GM12878 (cell line): ENCODE measurements at regions not wholly inside any gene's neighbourhood (a gene's known extent, or its start where the extent isn't known, plus 50 kb on each side); places are given as distances from the start of the nearest gene placed in this dataset.
A peak's percentile ranks its signal among the peaks of the same experiment; 100 is the strongest.

ENCODE experiments used
- ATAC-seq: fragments of 200-7000 bp; cut with Tn5 transposase; 3 replicates; pipeline ENCODE4 v1.9.1; 2020; ENCODE audit warnings: mild to moderate bottlenecking, moderate library complexity
- BruUV-seq: library from RNA; stranded (reverse); fragments of 400-500 nt; replicated peaks from 2 replicates; lab custom pipeline; 2021; lab: Mats Ljungman, UMichigan
- CTCF ChIA-PET: fragments of 300-600 bp; sonication (Branson Sonifier 250); formaldehyde crosslinking; extraction: SDS; loops from one replicate; lab custom pipeline; 2021; ENCODE audit warnings: inconsistent platforms; lab: Yijun Ruan, JAX
- POLR2A ChIA-PET: fragments of 350-600 bp; formaldehyde crosslinking; extraction: SDS; loops from one replicate; lab custom pipeline; 2021; ENCODE audit warnings: inconsistent platforms; lab: Charles Lee
- RAD21 ChIA-PET: fragments of 300-600 bp; sonication (Branson Sonifier 250); formaldehyde crosslinking; loops from one replicate; lab custom pipeline; 2023; ENCODE audit warnings: antibody characterized with exemption; ENCODE audit not compliant: unreplicated experiment; lab: Charles Lee
- SMC1A ChIA-PET: fragments of 300-600 bp; sonication (Branson Sonifier 250); formaldehyde crosslinking; loops from one replicate; lab custom pipeline; 2023; ENCODE audit not compliant: unreplicated experiment, uncharacterized antibody; lab: Charles Lee
- DNase-seq: peaks from one replicate; pipeline ENCODE4 v3.0.0-alpha.2; 2011; ENCODE audit warnings: low read depth, low spot score
- FAIRE-seq: peaks from 3 replicates; lab custom pipeline; 2011; peaks lifted over from hg19 to GRCh38; lab: Jason Lieb, UNC
- H2AFZ ChIP-seq: 2 replicates; pipeline ENCODE4 v1.6.0; 2011; ENCODE audit warnings: low read depth, low read length, control low read depth; ENCODE audit not compliant: control insufficient read depth
- H3K27ac ChIP-seq: 2 replicates; pipeline ENCODE4 v1.5.1; 2011; ENCODE audit warnings: control low read depth; ENCODE audit not compliant: control insufficient read depth, insufficient read depth
- H3K27me3 ChIP-seq, 2 experiments: replicated peaks in 1 of 2; 2 replicates each; pipeline versions ENCODE4 v1.6.0 to v1.6.1; 2011; ENCODE audit warnings: low read length in 1 of 2; ENCODE audit not compliant: control insufficient read depth in 2 of 2, insufficient read depth in 2 of 2
- H3K36me3 ChIP-seq, 2 experiments: 2 replicates each; pipeline ENCODE4 v1.5.1; 2011; ENCODE audit warnings: low read length in 1 of 2; ENCODE audit not compliant: control insufficient read depth in 2 of 2, insufficient read depth in 2 of 2
- H3K4me1 ChIP-seq: 2 replicates; pipeline ENCODE4 v1.6.1; 2011; ENCODE audit warnings: mild to moderate bottlenecking, low read length, moderate library complexity, mixed read lengths; ENCODE audit not compliant: control insufficient read depth, insufficient read depth
- H3K4me2 ChIP-seq: 2 replicates; pipeline ENCODE4 v1.6.0; 2011; ENCODE audit warnings: control low read depth; ENCODE audit not compliant: control insufficient read depth, insufficient read depth
- H3K4me3 ChIP-seq: fragments of 200-600 bp; sonication (generic); 2 replicates; pipeline ENCODE4 v1.5.1; 2016
- H3K79me2 ChIP-seq: 2 replicates; pipeline ENCODE4 v1.6.0; 2011; ENCODE audit warnings: low read length; ENCODE audit not compliant: control insufficient read depth, insufficient read depth
- H3K9ac ChIP-seq: 2 replicates; pipeline ENCODE4 v1.8.0; 2011; ENCODE audit warnings: low read length, control low read depth, mixed read lengths; ENCODE audit not compliant: control insufficient read depth, insufficient read depth
- H3K9me3 ChIP-seq: replicated peaks from 3 replicates; pipeline ENCODE4 v1.5.1; 2011; ENCODE audit warnings: mild to moderate bottlenecking, low read length; ENCODE audit not compliant: control insufficient read depth, insufficient read depth
- H4K20me1 ChIP-seq: 2 replicates; pipeline ENCODE4 v1.6.0; 2011; ENCODE audit not compliant: control insufficient read depth, insufficient read depth
- ATF2 ChIP-seq: IDR thresholded peaks from 2 replicates; pipeline ENCODE4 v1.6.1; 2012; ENCODE audit warnings: low read length, inconsistent platforms
- CREM ChIP-seq: IDR thresholded peaks from 2 replicates; pipeline ENCODE4 v1.6.1; 2014; ENCODE audit warnings: antibody characterized with exemption, low read depth
- E2F8 ChIP-seq: fragments of 450-650 bp; IDR thresholded peaks from 2 replicates; pipeline ENCODE4 v1.6.1; 2018; ENCODE audit warnings: mild to moderate bottlenecking, low read depth, moderate library complexity; ENCODE audit not compliant: partially characterized antibody
- JUNB ChIP-seq: IDR thresholded peaks from 2 replicates; pipeline ENCODE4 v1.6.1; 2016; ENCODE audit warnings: antibody characterized with exemption, mild to moderate bottlenecking
- MEF2B ChIP-seq: fragments of 450-650 bp; IDR thresholded peaks from 2 replicates; pipeline ENCODE4 v1.6.1; 2018; ENCODE audit warnings: mild to moderate bottlenecking, moderate library complexity; ENCODE audit not compliant: partially characterized antibody, poor library complexity, severe bottlenecking
- NFIC ChIP-seq: IDR thresholded peaks from 2 replicates; pipeline ENCODE4 v1.6.1; 2012; ENCODE audit warnings: low read depth, mild to moderate bottlenecking, inconsistent platforms, low read length, moderate library complexity
- NKRF ChIP-seq: fragments of 450-650 bp; conservative IDR thresholded peaks from 2 replicates; pipeline ENCODE4 v1.6.1; 2017; ENCODE audit warnings: mild to moderate bottlenecking, moderate library complexity
- YBX1 ChIP-seq: fragments of 450-650 bp; IDR thresholded peaks from 2 replicates; pipeline ENCODE4 v1.6.1; 2016; ENCODE audit warnings: antibody characterized with exemption
- WGBS: methylation state at CpG from one replicate; pipeline ENCODE4 v1.1.6; 2016; ENCODE audit warnings: low lambda C conversion rate; ENCODE audit not compliant: insufficient replicate concordance, insufficient coverage; ENCODE audit errors: missing lambda C conversion rate; 5-methylcytosine and 5-hydroxymethylcytosine counted together
- in situ Hi-C: fragments of 300-500 bp; cut with MboI; formaldehyde crosslinking; loops from 9 replicates; pipeline ENCODE4 v1.14.3; 2018; ENCODE audit warnings: mixed read lengths
- intact Hi-C: fragments of 100-400 bp; cut with micrococcal nuclease; formaldehyde crosslinking; loops from one replicate; pipeline ENCODE4 v1.14.2; 2022; ENCODE audit not compliant: unreplicated experiment
- TF ChIP-seq, protein P1 (sequence below): fragments of 450-650 bp; IDR thresholded peaks from 2 replicates; pipeline ENCODE4 v1.6.1; 2017; ENCODE audit warnings: low read depth, mild to moderate bottlenecking, moderate library complexity
- TF ChIP-seq, protein P2 (sequence below): IDR thresholded peaks from 2 replicates; pipeline ENCODE4 v1.6.1; 2011; ENCODE audit warnings: low read depth, low read length, improper control_type of control experiment, borderline replicate concordance

DNA sequence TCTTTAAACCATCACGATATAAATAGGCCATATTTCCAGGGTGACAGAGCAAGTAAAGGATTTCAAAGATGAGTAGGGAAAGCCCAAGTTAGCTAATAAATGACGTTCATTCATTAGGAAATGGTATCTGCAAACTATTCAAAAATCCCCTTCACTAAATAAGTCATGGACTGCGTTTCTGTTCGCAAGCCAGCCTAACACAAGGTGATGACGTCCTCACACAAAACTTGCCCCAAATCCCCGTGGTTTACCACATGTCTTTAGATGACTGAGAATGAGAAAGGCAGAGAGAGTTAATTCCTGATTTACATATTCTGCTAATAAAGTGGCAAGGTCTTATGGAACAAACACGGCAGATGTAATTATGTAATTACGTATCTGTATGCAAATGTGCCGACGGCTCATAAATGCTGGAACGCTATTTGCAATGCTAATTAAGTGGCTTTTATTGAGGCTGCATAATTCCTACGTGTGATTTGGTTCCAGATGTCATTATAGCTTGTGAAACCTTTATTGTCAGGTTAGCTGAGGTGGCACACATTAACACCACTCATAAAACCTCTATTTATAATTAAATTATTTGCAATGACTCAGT lies 437.7 kb upstream of the FRG1 start (continued):
- TF ChIP-seq NKRF = no peak
- TF ChIP-seq CREM = peak; percentile 65; the same call in 1 of the 2 replicates
- no peak for TF ChIP-seq YBX1
- TF ChIP-seq NFIC = peak; percentile 37; the same call in 1 of the 2 replicates
- TF ChIP-seq, protein P1, sequence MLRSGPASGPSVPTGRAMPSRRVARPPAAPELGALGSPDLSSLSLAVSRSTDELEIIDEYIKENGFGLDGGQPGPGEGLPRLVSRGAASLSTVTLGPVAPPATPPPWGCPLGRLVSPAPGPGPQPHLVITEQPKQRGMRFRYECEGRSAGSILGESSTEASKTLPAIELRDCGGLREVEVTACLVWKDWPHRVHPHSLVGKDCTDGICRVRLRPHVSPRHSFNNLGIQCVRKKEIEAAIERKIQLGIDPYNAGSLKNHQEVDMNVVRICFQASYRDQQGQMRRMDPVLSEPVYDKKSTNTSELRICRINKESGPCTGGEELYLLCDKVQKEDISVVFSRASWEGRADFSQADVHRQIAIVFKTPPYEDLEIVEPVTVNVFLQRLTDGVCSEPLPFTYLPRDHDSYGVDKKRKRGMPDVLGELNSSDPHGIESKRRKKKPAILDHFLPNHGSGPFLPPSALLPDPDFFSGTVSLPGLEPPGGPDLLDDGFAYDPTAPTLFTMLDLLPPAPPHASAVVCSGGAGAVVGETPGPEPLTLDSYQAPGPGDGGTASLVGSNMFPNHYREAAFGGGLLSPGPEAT = no peak
- TF ChIP-seq MEF2B = no peak
- TF ChIP-seq ATF2 = no peak
- TF ChIP-seq, all 136 proteins: peak for 6

- ChIA-PET CTCF (no interaction called here), POLR2A (no interaction called here), SMC1A (no interaction called here), RAD21 (no interaction called here)
- BruUV-seq = no TSS peak
- WGBS = 0% methylated on average over 2 of the region's 2 CpGs
- H3K79me2 ChIP-seq = no peaks in the 10 kb centered on the region
- in situ Hi-C loops = no loop called here
- H3K4me3 ChIP-seq = no peak overlapping the region
- H3K27me3 ChIP-seq = no peaks in the 10 kb centered on the region
- H4K20me1 ChIP-seq = no peaks in the 10 kb centered on the region
- FAIRE-seq (no peak), ATAC-seq (no peak), DNase-seq (no peak)
- no peak overlapping the region for H3K4me2 ChIP-seq
- H3K27ac ChIP-seq = no peak overlapping the region
- H3K9ac ChIP-seq = no peak overlapping the region
- intact Hi-C loops = no loop called here
- no peaks in the 10 kb centered on the region; the same call in 2 of the 3 replicates for H3K9me3 ChIP-seq
- H3K36me3 ChIP-seq = no peaks in the 10 kb centered on the region
- no peak overlapping the region for H2AFZ ChIP-seq
- no peaks in the 10 kb centered on the region for H3K4me1 ChIP-seq
- TF ChIP-seq JUNB = no peak
- TF ChIP-seq, protein P2, sequence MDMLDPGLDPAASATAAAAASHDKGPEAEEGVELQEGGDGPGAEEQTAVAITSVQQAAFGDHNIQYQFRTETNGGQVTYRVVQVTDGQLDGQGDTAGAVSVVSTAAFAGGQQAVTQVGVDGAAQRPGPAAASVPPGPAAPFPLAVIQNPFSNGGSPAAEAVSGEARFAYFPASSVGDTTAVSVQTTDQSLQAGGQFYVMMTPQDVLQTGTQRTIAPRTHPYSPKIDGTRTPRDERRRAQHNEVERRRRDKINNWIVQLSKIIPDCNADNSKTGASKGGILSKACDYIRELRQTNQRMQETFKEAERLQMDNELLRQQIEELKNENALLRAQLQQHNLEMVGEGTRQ = no peak
- no peak for TF ChIP-seq E2F8
Observed at GRCh38 chr4:189504220-189504619, 436.5 kb upstream of the FRG1 start.
